Right atrium auricular region (tissue), 2 donors: ENCODE measurements at regions not wholly inside any gene's neighbourhood (a gene's known extent, or its start where the extent isn't known, plus 50 kb on each side); places are given as distances from the start of the nearest gene placed in this dataset.

Source experiments
- DNase-seq: peaks from one replicate; pipeline ENCODE4 v3.0.0-alpha.2; 2019; ENCODE audit warnings: low spot score
- H3K27ac ChIP-seq, 2 donors: fragments of 200-600 bp; sonication (generic); 1 replicate in 1 of 2; 2 replicates in 1 of 2; pipeline ENCODE4 v1.5.1; 2016 to 2019
- H3K27me3 ChIP-seq, 2 donors: fragments of 200-600 bp; sonication (generic); one replicate each; pipeline versions ENCODE4 v1.5.1 to v1.6.0; 2017 to 2019
- H3K36me3 ChIP-seq: fragments of 200-600 bp; sonication (generic); one replicate; pipeline ENCODE4 v1.5.1; 2016
- H3K4me1 ChIP-seq, 2 donors: fragments of 200-600 bp; sonication (generic); one replicate each; pipeline versions ENCODE4 v1.5.1 to v1.6.0; 2017 to 2019
- H3K4me3 ChIP-seq, 2 donors: fragments of 200-600 bp; sonication (generic); 1 replicate in 1 of 2; 2 replicates in 1 of 2; pipeline ENCODE4 v1.5.1; 2017 to 2019; ENCODE audit warnings: mild to moderate bottlenecking in 1 of 2, moderate library complexity in 1 of 2
- H3K9me3 ChIP-seq, 2 donors: fragments of 200-600 bp; sonication (generic); one replicate each; pipeline ENCODE4 v1.5.1; 2019
- CTCF ChIP-seq, 2 donors: fragments of 200-600 bp; sonication (generic); IDR thresholded peaks; one replicate each; pipeline ENCODE4 v1.5.1; 2019; ENCODE audit warnings: antibody characterized with exemption in 2 of 2

GRCh38 chr4:149280806-149281205 is 534.8 kb downstream of the IQCM start:
- H3K4me1 ChIP-seq = no peaks in the 10 kb centered on the region
- no peaks in the 10 kb centered on the region for H3K9me3 ChIP-seq
- H3K4me3 ChIP-seq = no peak overlapping the region
- H3K36me3 ChIP-seq = no peaks in the 10 kb centered on the region
- no peak overlapping the region for H3K27ac ChIP-seq
- no peak for TF ChIP-seq CTCF (IDR thresholded peaks at IDR 0.05)
- DNase-seq = no peak
- no peaks in the 10 kb centered on the region for H3K27me3 ChIP-seq

- H3K9me3 ChIP-seq = peaks cover 0 to 7% of the 10 kb centered on the region in 2 donors
- H3K27ac ChIP-seq = no peak overlapping the region
- no peak overlapping the region for H3K4me3 ChIP-seq
- H3K27me3 ChIP-seq = no peaks in the 10 kb centered on the region
- DNase-seq = no peak
- H3K4me1 ChIP-seq = no peaks in the 10 kb centered on the region
- no peaks in the 10 kb centered on the region for H3K36me3 ChIP-seq
- no peak for TF ChIP-seq CTCF (IDR thresholded peaks at IDR 0.05)
These were observed 535.9 kb downstream of the IQCM start for GRCh38 chr4:149279776-149280175.

GRCh38 chr4:149279331-149279730 is 536.3 kb downstream of the IQCM start:
- Histone ChIP-seq H3K4me3 (no peak overlapping the region), H3K27me3 (no peaks in the 10 kb centered on the region), H3K4me1 (no peaks in the 10 kb centered on the region), H3K9me3 (peaks cover 0 to 10% of the 10 kb centered on the region in 2 donors), H3K36me3 (no peaks in the 10 kb centered on the region), H3K27ac (no peak overlapping the region)
- no peak for DNase-seq
- TF ChIP-seq CTCF (IDR thresholded peaks at IDR 0.05) = no peak

- no peaks in the 10 kb centered on the region for H3K36me3 ChIP-seq
- DNase-seq = no peak
- no peak for TF ChIP-seq CTCF (IDR thresholded peaks at IDR 0.05)
- no peaks in the 10 kb centered on the region for H3K4me1 ChIP-seq
- no peaks in the 10 kb centered on the region for H3K27me3 ChIP-seq
- no peak overlapping the region for H3K4me3 ChIP-seq
- peaks cover 0 to 10% of the 10 kb centered on the region in 2 donors for H3K9me3 ChIP-seq
- no peak overlapping the region for H3K27ac ChIP-seq
These were observed 537.9 kb downstream of the IQCM start for GRCh38 chr4:149277705-149278104.

GRCh38 chr4:149269835-149270234 is 545.8 kb downstream of the IQCM start:
- Histone ChIP-seq H3K4me3 (no peak overlapping the region), H3K4me1 (no peaks in the 10 kb centered on the region), H3K27me3 (no peaks in the 10 kb centered on the region), H3K36me3 (no peaks in the 10 kb centered on the region), H3K9me3 (peaks cover 0 to 10% of the 10 kb centered on the region in 2 donors), H3K27ac (no peak overlapping the region)
- no peak for TF ChIP-seq CTCF (IDR thresholded peaks at IDR 0.05)
- no peak for DNase-seq

- Histone ChIP-seq H3K27me3 (no peaks in the 10 kb centered on the region), H3K9me3 (peaks cover 0 to 13% of the 10 kb centered on the region in 2 donors), H3K36me3 (no peaks in the 10 kb centered on the region), H3K27ac (no peak overlapping the region), H3K4me3 (no peak overlapping the region), H3K4me1 (no peaks in the 10 kb centered on the region)
- no peak for DNase-seq
- TF ChIP-seq CTCF (IDR thresholded peaks at IDR 0.05) = no peak
These were observed 549.3 kb downstream of the IQCM start for GRCh38 chr4:149266301-149266700.
